GM10266 (cell line): ENCODE measurements at regions not wholly inside any gene's neighbourhood (a gene's known extent, or its start where the extent isn't known, plus 50 kb on each side); places are given as distances from the start of the nearest gene placed in this dataset.

Source experiments
- DNase-seq: peaks from one replicate; pipeline ENCODE4 v3.0.0; 2012; ENCODE audit errors: extremely low spot score
- TF ChIP-seq, protein P1 (sequence below): IDR thresholded peaks from 2 replicates; pipeline ENCODE4 v1.5.1; 2012; ENCODE audit warnings: mild to moderate bottlenecking, low read depth; ENCODE audit not compliant: control insufficient read depth, insufficient read depth; ENCODE audit errors: missing control alignments

DNA sequence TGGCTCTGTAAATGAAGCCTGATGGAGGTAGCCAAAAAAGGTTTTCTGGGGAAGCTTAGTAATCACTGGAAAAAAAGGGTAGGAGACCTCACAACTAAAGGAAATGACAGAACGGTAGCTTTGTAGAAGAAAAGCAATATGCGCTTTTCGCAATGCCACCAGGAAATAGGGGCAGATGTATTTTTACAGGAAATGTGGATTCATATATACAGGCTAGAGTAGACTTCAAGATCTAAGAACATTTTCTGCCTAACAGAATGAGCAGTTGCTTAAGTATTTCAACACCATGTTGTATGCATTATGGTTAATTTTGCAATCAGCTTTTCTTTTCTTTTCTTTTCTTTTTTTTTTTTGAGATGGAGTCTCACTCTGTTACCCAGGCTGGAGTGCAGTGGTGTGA lies 219.6 kb downstream of the CD83 start:
- no peak for DNase-seq
- TF ChIP-seq, protein P1, sequence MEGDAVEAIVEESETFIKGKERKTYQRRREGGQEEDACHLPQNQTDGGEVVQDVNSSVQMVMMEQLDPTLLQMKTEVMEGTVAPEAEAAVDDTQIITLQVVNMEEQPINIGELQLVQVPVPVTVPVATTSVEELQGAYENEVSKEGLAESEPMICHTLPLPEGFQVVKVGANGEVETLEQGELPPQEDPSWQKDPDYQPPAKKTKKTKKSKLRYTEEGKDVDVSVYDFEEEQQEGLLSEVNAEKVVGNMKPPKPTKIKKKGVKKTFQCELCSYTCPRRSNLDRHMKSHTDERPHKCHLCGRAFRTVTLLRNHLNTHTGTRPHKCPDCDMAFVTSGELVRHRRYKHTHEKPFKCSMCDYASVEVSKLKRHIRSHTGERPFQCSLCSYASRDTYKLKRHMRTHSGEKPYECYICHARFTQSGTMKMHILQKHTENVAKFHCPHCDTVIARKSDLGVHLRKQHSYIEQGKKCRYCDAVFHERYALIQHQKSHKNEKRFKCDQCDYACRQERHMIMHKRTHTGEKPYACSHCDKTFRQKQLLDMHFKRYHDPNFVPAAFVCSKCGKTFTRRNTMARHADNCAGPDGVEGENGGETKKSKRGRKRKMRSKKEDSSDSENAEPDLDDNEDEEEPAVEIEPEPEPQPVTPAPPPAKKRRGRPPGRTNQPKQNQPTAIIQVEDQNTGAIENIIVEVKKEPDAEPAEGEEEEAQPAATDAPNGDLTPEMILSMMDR, result no peak

DNA sequence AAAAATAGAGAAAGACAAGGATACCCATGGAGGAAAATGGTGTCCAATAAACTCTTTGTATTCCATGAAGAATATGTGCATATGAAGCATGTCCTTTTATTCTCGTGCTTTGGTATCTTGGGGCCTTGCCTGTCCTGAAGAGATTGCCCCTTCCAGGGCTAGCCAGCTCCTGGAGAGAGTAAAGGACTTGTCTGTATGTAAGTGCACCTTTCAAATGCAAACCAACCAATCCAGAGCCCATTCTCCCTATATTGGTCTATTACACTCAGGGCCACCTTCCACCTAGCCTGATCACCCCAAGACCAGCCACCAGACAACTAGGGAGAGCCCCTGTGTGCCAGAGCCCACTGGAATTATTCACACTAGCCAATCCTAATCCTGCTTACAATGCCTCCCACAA lies 221.6 kb downstream of the CD83 start:
- TF ChIP-seq, protein P1, result no peak
- no peak for DNase-seq

DNA sequence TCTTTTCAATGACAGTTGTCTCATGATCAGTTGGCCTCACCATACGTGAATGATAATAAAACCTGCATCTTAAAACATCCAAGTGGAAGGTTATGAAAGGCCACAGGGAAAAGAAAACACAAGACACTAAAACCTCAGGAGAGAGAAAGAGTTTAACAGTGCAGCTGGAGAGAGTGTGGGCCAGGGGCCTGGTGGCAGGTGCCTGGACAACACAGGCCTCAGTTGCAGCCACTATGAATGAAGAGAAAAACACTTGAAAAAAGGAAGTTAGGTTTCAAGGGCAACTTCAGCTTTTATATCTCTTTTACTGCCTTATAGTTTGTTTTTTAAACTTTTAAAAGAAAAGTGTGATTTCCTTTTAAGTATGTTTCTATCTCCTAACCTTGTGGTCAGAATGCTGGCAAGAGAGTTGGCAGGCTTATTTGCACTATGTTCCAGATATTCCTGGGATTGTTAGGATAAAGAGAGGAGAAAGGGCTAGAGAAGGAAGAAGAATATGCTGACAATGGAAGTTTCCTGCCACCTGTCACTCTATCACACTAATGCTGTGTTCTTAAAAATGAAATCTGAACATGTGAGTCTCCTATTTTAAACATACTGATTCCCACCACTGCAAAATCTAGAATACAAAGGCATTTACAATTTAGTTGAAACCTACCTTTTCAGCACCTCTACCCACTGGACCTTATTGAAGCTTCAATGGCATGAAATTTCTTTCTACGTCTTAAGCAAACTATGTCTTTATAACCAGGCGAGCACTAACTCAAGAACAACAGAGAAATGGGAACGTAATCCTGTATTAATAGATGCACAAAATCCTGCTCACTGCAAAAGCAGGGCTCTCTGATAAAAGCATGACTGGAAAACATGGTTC lies 222.4 kb downstream of the CD83 start:
- TF ChIP-seq, protein P1, result no peak
- no peak for DNase-seq

DNA sequence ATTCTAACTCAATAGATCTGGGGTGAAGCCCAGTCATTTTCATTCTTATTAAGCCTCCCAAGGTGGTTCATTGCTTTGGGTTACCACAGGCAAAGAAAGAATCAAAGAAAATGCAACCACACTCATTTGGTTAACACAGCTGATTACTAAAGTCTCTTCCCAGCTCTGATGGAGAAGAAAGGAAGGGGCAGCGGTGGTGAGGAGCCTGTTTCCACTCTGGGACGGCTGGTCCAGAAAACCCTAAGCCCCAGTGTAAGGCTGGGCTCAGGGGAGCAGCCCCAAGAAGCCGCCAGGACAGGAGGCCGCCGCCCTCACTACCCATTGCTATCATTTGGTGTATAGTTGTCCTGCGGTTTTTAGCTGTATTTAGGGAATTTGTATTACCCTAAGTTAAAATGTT lies 226.9 kb downstream of the CD83 start:
- no peak for DNase-seq
- TF ChIP-seq, protein P1, result no peak

DNA sequence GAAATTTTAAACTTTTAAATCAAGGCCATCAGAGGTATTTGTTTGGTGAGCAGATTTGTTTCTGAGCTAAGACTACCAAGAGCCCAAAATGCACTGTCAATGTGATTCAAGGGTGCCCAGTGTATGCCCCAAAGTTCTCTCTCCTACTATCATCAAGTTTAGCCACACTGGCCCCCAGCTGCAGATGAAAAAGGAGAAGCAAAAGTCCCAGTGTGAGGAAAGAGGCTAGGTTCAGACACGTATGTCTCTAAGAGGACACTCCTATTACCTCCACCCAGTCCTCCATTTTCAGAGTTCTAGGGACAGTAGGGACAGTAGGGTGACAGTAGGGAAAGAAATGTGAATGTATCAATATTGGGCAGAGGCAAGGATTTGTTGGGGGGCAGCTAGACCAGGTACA lies 230.8 kb downstream of the CD83 start:
- TF ChIP-seq, protein P1, result no peak
- DNase-seq, result no peak

DNA sequence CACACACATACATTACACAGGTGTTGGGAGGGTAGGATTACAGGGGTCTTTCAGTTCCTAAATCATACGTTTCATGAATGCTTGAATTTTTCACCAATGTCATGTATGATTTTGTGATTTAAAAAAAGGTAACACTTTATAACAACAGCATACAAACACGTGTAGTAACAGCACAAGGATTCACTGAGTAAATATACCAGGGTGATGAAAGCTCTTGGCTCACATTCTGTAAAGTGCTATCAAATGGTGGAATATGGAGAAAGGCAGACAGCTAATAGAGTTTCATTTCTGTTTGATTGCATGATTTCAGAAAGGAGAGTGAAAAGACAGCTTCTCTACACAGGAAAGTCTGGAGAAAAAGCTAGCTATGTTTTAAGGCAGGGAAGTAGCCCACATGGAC lies 231.9 kb downstream of the CD83 start:
- TF ChIP-seq, protein P1, result no peak
- DNase-seq, result no peak

DNA sequence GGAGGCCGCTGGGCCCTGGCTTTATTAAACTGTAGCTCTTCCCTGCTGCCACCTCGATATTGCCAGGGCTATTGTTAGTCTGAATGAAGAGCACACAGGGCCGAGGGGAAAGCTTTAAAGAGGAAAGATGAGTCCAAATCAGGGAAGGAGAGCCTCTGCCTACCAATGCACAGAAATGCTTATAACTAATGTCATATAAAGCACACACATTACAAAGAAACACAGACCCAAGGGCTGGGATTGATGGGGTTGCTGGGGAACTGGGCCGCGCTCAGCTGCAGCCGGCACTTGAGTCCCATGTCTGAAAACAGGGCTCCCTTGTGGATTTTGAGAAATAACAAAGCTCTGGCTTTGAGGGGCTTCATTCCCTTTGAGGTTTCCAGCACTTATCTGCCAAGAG lies 232.6 kb downstream of the CD83 start:
- no peak for DNase-seq
- TF ChIP-seq, protein P1, result no peak
